Endothelial cell of umbilical vein (primary cell): ENCODE measurements at regions not wholly inside any gene's neighbourhood (a gene's known extent, or its start where the extent isn't known, plus 50 kb on each side); places are given as distances from the start of the nearest gene placed in this dataset.
A peak's percentile ranks its signal among the peaks of the same experiment; 100 is the strongest.

Experiments used
- BruUV-seq: library from RNA; stranded (reverse); fragments of 400-500 nt; replicated peaks from 2 replicates; lab custom pipeline; 2021; lab: Mats Ljungman, UMichigan
- CTCF ChIA-PET: fragments of 300-600, 350-600 bp; sonication (Branson Sonifier 250); formaldehyde crosslinking; loops from one replicate; lab custom pipeline; 2021; ENCODE audit warnings: antibody characterized with exemption, inconsistent platforms; lab: Charles Lee
- POLR2A ChIA-PET: fragments of 300-600, 350-600 bp; sonication (Branson Sonifier 250); formaldehyde crosslinking; loops from one replicate; lab custom pipeline; 2021; ENCODE audit warnings: antibody characterized with exemption, inconsistent platforms; lab: Charles Lee
- DNase-seq: peaks from one replicate; pipeline ENCODE4 v3.0.0-alpha.2; 2011; ENCODE audit warnings: low read depth, low spot score
- FAIRE-seq: peaks from 2 replicates; lab custom pipeline; 2011; peaks lifted over from hg19 to GRCh38; lab: Jason Lieb, UNC
- H2AFZ ChIP-seq: 2 replicates; pipeline ENCODE4 v1.6.0; 2012; ENCODE audit warnings: low read depth, low read length, control low read depth, inconsistent platforms
- H3K27ac ChIP-seq: 2 replicates; pipeline ENCODE4 v1.5.1; 2011; ENCODE audit warnings: low read depth, mild to moderate bottlenecking, control low read depth, low read length, moderate library complexity; ENCODE audit not compliant: insufficient read depth
- H3K27me3 ChIP-seq, 2 experiments: 2 replicates each; pipeline versions ENCODE4 v1.6.0 to v1.6.1; 2011; ENCODE audit warnings: low read length in 2 of 2, mixed read lengths in 1 of 2; ENCODE audit not compliant: control insufficient read depth in 2 of 2, insufficient read depth in 2 of 2
- H3K36me3 ChIP-seq, 2 experiments: 2 replicates in 1 of 2; 3 replicates in 1 of 2; pipeline ENCODE4 v1.5.1; 2011; ENCODE audit warnings: low read length in 2 of 2, mild to moderate bottlenecking in 1 of 2, moderate library complexity in 1 of 2; ENCODE audit not compliant: control insufficient read depth in 2 of 2, insufficient read depth in 2 of 2; ENCODE audit errors: extremely low read depth in 1 of 2
- H3K4me1 ChIP-seq: 3 replicates; pipeline ENCODE4 v1.5.1; 2011; ENCODE audit warnings: mild to moderate bottlenecking, low read length; ENCODE audit not compliant: control insufficient read depth, insufficient read depth; ENCODE audit errors: extremely low read depth
- H3K4me2 ChIP-seq: 2 replicates; pipeline ENCODE4 v1.6.1; 2011; ENCODE audit warnings: low read length, control low read depth, mixed read lengths; ENCODE audit not compliant: insufficient read depth
- H3K4me3 ChIP-seq, 3 experiments: fragments of 200-600 bp in 1 of 3; sonication (generic), shearing (Covaris generic) in 1 of 3; replicated peaks in 1 of 3; 2 replicates each; pipeline ENCODE4 v1.5.1; 2011 to 2016; ENCODE audit warnings: control low read depth in 3 of 3, low read length in 3 of 3, mild to moderate bottlenecking in 2 of 3, inconsistent platforms in 1 of 3, low read depth in 1 of 3, moderate library complexity in 1 of 3; ENCODE audit not compliant: insufficient read depth in 1 of 3
- H3K79me2 ChIP-seq: 2 replicates; pipeline ENCODE4 v1.6.0; 2012; ENCODE audit warnings: low read length, inconsistent platforms; ENCODE audit not compliant: control insufficient read depth, insufficient read depth
- H3K9ac ChIP-seq: replicated peaks from 2 replicates; pipeline ENCODE3; 2011; ENCODE audit warnings: low read length, control low read depth; ENCODE audit not compliant: insufficient read depth; ENCODE audit errors: extremely low read depth
- H3K9me1 ChIP-seq: replicated peaks from 3 replicates; pipeline ENCODE4 v1.6.0; 2011; ENCODE audit warnings: mild to moderate bottlenecking, low read length; ENCODE audit not compliant: control insufficient read depth, insufficient read depth; ENCODE audit errors: extremely low read depth
- H3K9me3 ChIP-seq: replicated peaks from 2 replicates; pipeline ENCODE4 v1.5.1; 2012; ENCODE audit warnings: low read length, inconsistent platforms; ENCODE audit not compliant: control insufficient read depth, insufficient read depth
- H4K20me1 ChIP-seq: replicated peaks from 2 replicates; pipeline ENCODE3; 2011; ENCODE audit warnings: mild to moderate bottlenecking, low read length; ENCODE audit not compliant: control insufficient read depth, insufficient read depth; ENCODE audit errors: extremely low read depth
- CTCF ChIP-seq, 2 donors: IDR thresholded peaks; 1 replicate in 1 of 2; 2 replicates in 1 of 2; pipeline ENCODE4 v1.5.1; 2011; ENCODE audit warnings: low read length in 2 of 2, mild to moderate bottlenecking in 2 of 2, moderate library complexity in 2 of 2, control low read depth in 1 of 2, inconsistent platforms in 1 of 2, low read depth in 1 of 2; ENCODE audit not compliant: insufficient read depth in 1 of 2; ENCODE audit errors: extremely low read depth in 1 of 2
- EZH2 ChIP-seq: IDR thresholded peaks from 2 replicates; pipeline ENCODE4 v1.6.1; 2012; ENCODE audit warnings: borderline replicate concordance, low read depth, mild to moderate bottlenecking, moderate library complexity, low read length, inconsistent platforms; ENCODE audit not compliant: severe bottlenecking
- FOS ChIP-seq: IDR thresholded peaks from 2 replicates; pipeline ENCODE4 v1.6.1; 2011; ENCODE audit warnings: mild to moderate bottlenecking, low read length, moderate library complexity, borderline replicate concordance; ENCODE audit not compliant: insufficient read depth
- GATA2 ChIP-seq: IDR thresholded peaks from 2 replicates; pipeline ENCODE4 v1.7.0; 2011; ENCODE audit warnings: low read depth, mild to moderate bottlenecking, moderate library complexity, mixed read lengths, low read length; ENCODE audit not compliant: insufficient read length, insufficient read depth
- JUN ChIP-seq: IDR thresholded peaks from 2 replicates; pipeline ENCODE4 v1.6.1; 2011; ENCODE audit warnings: borderline replicate concordance, low read depth; ENCODE audit not compliant: insufficient read length, insufficient read depth
- MAX ChIP-seq: IDR thresholded peaks from 2 replicates; pipeline ENCODE4 v1.6.1; 2011; ENCODE audit not compliant: insufficient read depth, insufficient read length
- MYC ChIP-seq: IDR thresholded peaks from one replicate; pipeline ENCODE4 v1.6.1; 2011; ENCODE audit warnings: mild to moderate bottlenecking, low read depth, low read length
- POLR2A ChIP-seq: IDR thresholded peaks from 2 replicates; pipeline ENCODE4 v1.6.1; 2012; ENCODE audit warnings: low read depth, mild to moderate bottlenecking, control low read depth, low read length
- POLR2AphosphoS5 ChIP-seq: IDR thresholded peaks from 2 replicates; pipeline ENCODE4 v1.6.1; 2012; ENCODE audit warnings: low read depth, mild to moderate bottlenecking, control low read depth, low read length, moderate library complexity; ENCODE audit not compliant: insufficient read depth
- dilution Hi-C: fragments of 300-500 bp; cut with MboI; formaldehyde crosslinking; loops from one replicate; pipeline ENCODE4 v1.15.0; 2019; ENCODE audit warnings: low sequenced_read_pairs; ENCODE audit not compliant: extremely low pct_ligation_motif_present
- intact Hi-C: fragments of 100-400 bp; cut with micrococcal nuclease; formaldehyde crosslinking; loops from one replicate; pipeline ENCODE4 v1.10.0; 2022

- Histone ChIP-seq H4K20me1 (no peaks in the 10 kb centered on the region), H3K27ac (no peak overlapping the region), H2AFZ (no peak overlapping the region), H3K4me3 (no peak overlapping the region), H3K4me2 (no peak overlapping the region), H3K79me2 (no peaks in the 10 kb centered on the region), H3K27me3 (no peaks in the 10 kb centered on the region), H3K4me1 (no peaks in the 10 kb centered on the region), H3K36me3 (no peaks in the 10 kb centered on the region), H3K9me3 (no peaks in the 10 kb centered on the region), H3K9me1 (no peaks in the 10 kb centered on the region), H3K9ac (no peak overlapping the region)
- DNase-seq, result peak; percentile 77
- dilution Hi-C loops, result no loop called here
- no peak for TF ChIP-seq POLR2A
- no peak for TF ChIP-seq MAX
- no peak for TF ChIP-seq JUN
- no peak for TF ChIP-seq MYC
- TF ChIP-seq FOS, result no peak
- TF ChIP-seq CTCF (IDR thresholded peaks at IDR 0.05; ENCODE audit: extremely low read depth in 1 of 2, insufficient read depth in 1 of 2, low read depth in 1 of 2, low read length in 2 of 2), result no peak
- TF ChIP-seq EZH2, result no peak
- no peak for TF ChIP-seq GATA2
- TF ChIP-seq POLR2AphosphoS5, result no peak
- no TSS peak for BruUV-seq
- ChIA-PET CTCF (interaction anchor here (0.8 kb wide), 1 partner anchor 248 kb away, joined by 3 read pairs; no protein-coding TSS in a partner anchor), POLR2A (no interaction called here)
- FAIRE-seq, result peak; percentile 4
- intact Hi-C loops, result no loop called here
These were observed 173.4 kb upstream of the NR3C1 start for GRCh38 chr5:143576711-143577484.
